OCI-LY7 (cell line): ENCODE measurements at regions not wholly inside any gene's neighbourhood (a gene's known extent, or its start where the extent isn't known, plus 50 kb on each side); places are given as distances from the start of the nearest gene placed in this dataset.

Experiments used
- BruUV-seq: library from RNA; stranded (reverse); fragments of 400-500 nt; replicated peaks from 2 replicates; lab custom pipeline; 2021; lab: Mats Ljungman, UMichigan
- CTCF ChIA-PET: fragments of 300-600 bp; sonication (Branson Sonifier 250); formaldehyde crosslinking; loops from one replicate; lab custom pipeline; 2022; ENCODE audit warnings: antibody characterized with exemption; ENCODE audit not compliant: unreplicated experiment; lab: Charles Lee
- POLR2A ChIA-PET: fragments of 300-600 bp; sonication (Branson Sonifier 250); formaldehyde crosslinking; loops from one replicate; lab custom pipeline; 2022; ENCODE audit warnings: antibody characterized with exemption; lab: Charles Lee
- DNase-seq: peaks from one replicate; pipeline ENCODE4 v3.0.0-alpha.2; 2015; ENCODE audit warnings: low spot score
- H2AFZ ChIP-seq: fragments of 200-600 bp; sonication (generic), shearing (Covaris generic); 2 replicates; pipeline ENCODE4 v1.6.1; 2014; ENCODE audit warnings: mild to moderate bottlenecking, antibody characterized with exemption, low read length, moderate library complexity
- H3K27ac ChIP-seq: fragments of 200-600 bp; sonication (generic); 2 replicates; pipeline ENCODE4 v1.5.1; 2014; ENCODE audit warnings: mixed run types, low read depth, mild to moderate bottlenecking, moderate library complexity, low read length, inconsistent platforms; ENCODE audit not compliant: poor library complexity, severe bottlenecking
- H3K36me3 ChIP-seq: fragments of 200-600 bp; sonication (generic); 2 replicates; pipeline ENCODE4 v1.6.1; 2014; ENCODE audit warnings: mild to moderate bottlenecking, antibody characterized with exemption, low read length, moderate library complexity, mixed read lengths; ENCODE audit not compliant: insufficient read depth
- H3K4me1 ChIP-seq: fragments of 200-600 bp; sonication (generic); 2 replicates; pipeline ENCODE4 v1.5.1; 2014; ENCODE audit warnings: mild to moderate bottlenecking, low read length; ENCODE audit not compliant: insufficient read depth, poor library complexity, severe bottlenecking
- H3K4me2 ChIP-seq: fragments of 200-600 bp; sonication (generic); 2 replicates; pipeline ENCODE4 v1.6.1; 2014; ENCODE audit warnings: mild to moderate bottlenecking, low read length
- H3K4me3 ChIP-seq: fragments of 200-600 bp; sonication (generic); 2 replicates; pipeline ENCODE4 v1.5.1; 2014; ENCODE audit warnings: mild to moderate bottlenecking, low read depth, low read length; ENCODE audit not compliant: poor library complexity, severe bottlenecking
- H3K79me2 ChIP-seq: fragments of 200-600 bp; sonication (generic); 2 replicates; pipeline ENCODE4 v1.6.1; 2016; ENCODE audit warnings: low read depth, mild to moderate bottlenecking, low read length, moderate library complexity, mixed read lengths; ENCODE audit not compliant: insufficient read depth
- H3K9me2 ChIP-seq: fragments of 200-600 bp; sonication (generic); 2 replicates; pipeline ENCODE4 v1.6.1; 2016; ENCODE audit warnings: mild to moderate bottlenecking, low read length, mixed read lengths; ENCODE audit not compliant: insufficient read depth
- H3K9me3 ChIP-seq: fragments of 200-600 bp; sonication (generic); 2 replicates; pipeline ENCODE4 v1.6.1; 2014; ENCODE audit warnings: mild to moderate bottlenecking, mixed run types, low read length, mixed read lengths
- H4K20me1 ChIP-seq: fragments of 200-600 bp; sonication (generic); 2 replicates; pipeline ENCODE4 v1.6.1; 2014; ENCODE audit warnings: mild to moderate bottlenecking, antibody characterized with exemption, low read length, moderate library complexity, mixed read lengths; ENCODE audit not compliant: insufficient read depth
- EZH2phosphoT487 ChIP-seq: fragments of 200-600 bp; sonication (generic); IDR thresholded peaks from 2 replicates; pipeline ENCODE4 v1.6.1; 2018; ENCODE audit warnings: low read depth, borderline replicate concordance, mild to moderate bottlenecking, mixed run types, antibody characterized with exemption, low read length, moderate library complexity, mixed read lengths
- intact Hi-C: fragments of 100-400 bp; cut with micrococcal nuclease; formaldehyde crosslinking; loops from one replicate; pipeline ENCODE4 v1.10.0; 2022; ENCODE audit not compliant: unreplicated experiment
- TF ChIP-seq, protein P1 (sequence below): fragments of 200-600 bp; sonication (generic); conservative IDR thresholded peaks from 2 replicates; pipeline ENCODE4 v1.5.1; 2014; ENCODE audit warnings: mild to moderate bottlenecking, antibody characterized with exemption, low read length, moderate library complexity, mixed read lengths

DNA sequence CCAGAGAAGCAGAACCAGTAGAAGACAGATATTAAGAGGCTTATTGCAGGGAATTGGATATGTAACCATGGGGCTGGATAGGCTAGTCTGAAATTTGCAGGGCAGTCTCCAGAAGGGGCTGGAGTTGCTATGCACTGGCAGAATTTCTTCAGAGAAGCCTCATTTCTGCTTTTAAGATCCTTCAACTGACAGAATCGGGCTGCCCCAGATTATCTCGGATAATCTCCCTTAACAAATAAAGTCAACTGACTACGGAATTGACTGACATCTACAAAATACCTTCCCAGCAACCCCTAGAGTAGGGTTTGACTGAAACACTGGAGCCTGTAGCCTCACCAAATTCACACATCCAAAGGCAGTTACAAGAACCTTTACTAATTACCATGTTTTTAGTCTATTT, 136.4 kb downstream of the SOCS6 start:
- Histone ChIP-seq H3K4me1 (no peaks in the 10 kb centered on the region), H3K4me3 (no peak overlapping the region), H2AFZ (no peak overlapping the region), H3K36me3 (no peaks in the 10 kb centered on the region), H3K9me2 (no peaks in the 10 kb centered on the region), H4K20me1 (no peaks in the 10 kb centered on the region), H3K9me3 (no peaks in the 10 kb centered on the region), H3K27ac (no peak overlapping the region), H3K4me2 (no peak overlapping the region), H3K79me2 (no peaks in the 10 kb centered on the region)
- POLR2A ChIA-PET: no interaction called here
- intact Hi-C loops: no loop called here
- DNase-seq: no peak
- CTCF ChIA-PET: no interaction called here
- no TSS peak for BruUV-seq
- TF ChIP-seq EZH2phosphoT487: no peak
- TF ChIP-seq, protein P1, sequence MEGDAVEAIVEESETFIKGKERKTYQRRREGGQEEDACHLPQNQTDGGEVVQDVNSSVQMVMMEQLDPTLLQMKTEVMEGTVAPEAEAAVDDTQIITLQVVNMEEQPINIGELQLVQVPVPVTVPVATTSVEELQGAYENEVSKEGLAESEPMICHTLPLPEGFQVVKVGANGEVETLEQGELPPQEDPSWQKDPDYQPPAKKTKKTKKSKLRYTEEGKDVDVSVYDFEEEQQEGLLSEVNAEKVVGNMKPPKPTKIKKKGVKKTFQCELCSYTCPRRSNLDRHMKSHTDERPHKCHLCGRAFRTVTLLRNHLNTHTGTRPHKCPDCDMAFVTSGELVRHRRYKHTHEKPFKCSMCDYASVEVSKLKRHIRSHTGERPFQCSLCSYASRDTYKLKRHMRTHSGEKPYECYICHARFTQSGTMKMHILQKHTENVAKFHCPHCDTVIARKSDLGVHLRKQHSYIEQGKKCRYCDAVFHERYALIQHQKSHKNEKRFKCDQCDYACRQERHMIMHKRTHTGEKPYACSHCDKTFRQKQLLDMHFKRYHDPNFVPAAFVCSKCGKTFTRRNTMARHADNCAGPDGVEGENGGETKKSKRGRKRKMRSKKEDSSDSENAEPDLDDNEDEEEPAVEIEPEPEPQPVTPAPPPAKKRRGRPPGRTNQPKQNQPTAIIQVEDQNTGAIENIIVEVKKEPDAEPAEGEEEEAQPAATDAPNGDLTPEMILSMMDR: no peak

GRCh38 chr18:70423988-70424387, 135.1 kb downstream of the SOCS6 start:
- intact Hi-C loops: no loop called here
- POLR2A ChIA-PET: no interaction called here
- Histone ChIP-seq H3K36me3 (no peaks in the 10 kb centered on the region), H3K9me3 (no peaks in the 10 kb centered on the region), H4K20me1 (no peaks in the 10 kb centered on the region), H3K27ac (no peak overlapping the region), H3K9me2 (no peaks in the 10 kb centered on the region), H3K4me3 (no peak overlapping the region), H3K79me2 (no peaks in the 10 kb centered on the region), H3K4me1 (no peaks in the 10 kb centered on the region), H3K4me2 (no peak overlapping the region), H2AFZ (no peak overlapping the region)
- no TSS peak for BruUV-seq
- TF ChIP-seq EZH2phosphoT487: no peak
- TF ChIP-seq, protein P1: no peak
- CTCF ChIA-PET: no interaction called here
- no peak for DNase-seq

- H3K27ac ChIP-seq: no peak overlapping the region
- intact Hi-C loops: no loop called here
- no peak overlapping the region for H3K4me3 ChIP-seq
- H3K4me2 ChIP-seq: no peak overlapping the region
- H3K79me2 ChIP-seq: no peaks in the 10 kb centered on the region
- CTCF ChIA-PET: no interaction called here
- no peaks in the 10 kb centered on the region for H3K9me3 ChIP-seq
- POLR2A ChIA-PET: no interaction called here
- no peak for DNase-seq
- H3K36me3 ChIP-seq: no peaks in the 10 kb centered on the region
- no peak overlapping the region for H2AFZ ChIP-seq
- H3K9me2 ChIP-seq: no peaks in the 10 kb centered on the region
- no peaks in the 10 kb centered on the region for H4K20me1 ChIP-seq
- H3K4me1 ChIP-seq: no peaks in the 10 kb centered on the region
- TF ChIP-seq EZH2phosphoT487: no peak
- TF ChIP-seq, protein P1: no peak
- BruUV-seq: no TSS peak
Measured at GRCh38 chr18:70423120-70423519, 134.3 kb downstream of the SOCS6 start.
